CD4-positive, alpha-beta T cell treated with Interferon gamma for 1 hour (primary cell): ENCODE measurements at regions not wholly inside any gene's neighbourhood (a gene's known extent, or its start where the extent isn't known, plus 50 kb on each side); places are given as distances from the start of the nearest gene placed in this dataset.
"Not testable (repeated sequence)": the region's sequence is repeated elsewhere in the genome, so short reads cannot be mapped to it uniquely, and the experiment has no call there.

Experiments used
- DNase-seq: peaks from one replicate; pipeline ENCODE4 v3.0.0-alpha.2; 2020

DNA sequence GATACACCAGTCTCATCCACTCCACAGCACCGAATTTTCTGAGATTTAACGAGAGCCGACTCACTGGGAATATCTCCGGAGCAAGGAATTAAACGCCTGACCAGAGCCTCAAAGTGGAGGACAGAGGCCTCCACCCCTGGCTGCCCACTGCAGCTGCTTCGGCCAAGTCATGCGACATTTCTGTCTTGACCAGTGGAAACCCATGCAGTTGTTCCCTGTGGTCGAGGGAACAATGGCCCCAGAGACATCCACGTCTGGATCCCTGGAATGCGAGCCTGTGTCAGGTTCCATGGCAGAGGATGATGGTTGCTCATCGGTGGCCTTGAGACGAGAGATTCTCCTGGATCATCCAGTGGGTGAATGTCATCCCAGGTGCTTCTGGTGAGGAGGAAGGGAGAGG lies 65.7 kb upstream of the INSIG1 start:
- DNase-seq, result no peak

DNA sequence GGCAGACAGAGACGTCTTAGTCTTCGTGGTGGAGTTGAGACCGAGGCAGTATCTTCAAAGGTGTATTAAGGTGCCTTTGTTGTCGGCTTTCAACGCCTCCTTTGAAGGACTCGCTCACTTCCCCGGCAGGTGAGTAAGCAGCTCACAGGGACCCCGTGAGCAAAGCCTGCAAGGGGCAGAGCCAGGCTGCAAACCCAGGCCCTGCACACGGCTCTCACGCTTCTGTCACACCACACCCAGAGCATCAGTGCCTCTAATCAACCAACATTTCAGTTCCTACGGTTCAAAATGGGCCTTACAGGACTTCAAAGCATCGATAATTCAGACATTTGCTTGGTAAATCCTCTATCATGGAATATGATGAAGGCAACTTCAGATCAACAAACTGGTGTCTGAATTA lies 64.8 kb upstream of the INSIG1 start:
- DNase-seq, result no peak

DNA sequence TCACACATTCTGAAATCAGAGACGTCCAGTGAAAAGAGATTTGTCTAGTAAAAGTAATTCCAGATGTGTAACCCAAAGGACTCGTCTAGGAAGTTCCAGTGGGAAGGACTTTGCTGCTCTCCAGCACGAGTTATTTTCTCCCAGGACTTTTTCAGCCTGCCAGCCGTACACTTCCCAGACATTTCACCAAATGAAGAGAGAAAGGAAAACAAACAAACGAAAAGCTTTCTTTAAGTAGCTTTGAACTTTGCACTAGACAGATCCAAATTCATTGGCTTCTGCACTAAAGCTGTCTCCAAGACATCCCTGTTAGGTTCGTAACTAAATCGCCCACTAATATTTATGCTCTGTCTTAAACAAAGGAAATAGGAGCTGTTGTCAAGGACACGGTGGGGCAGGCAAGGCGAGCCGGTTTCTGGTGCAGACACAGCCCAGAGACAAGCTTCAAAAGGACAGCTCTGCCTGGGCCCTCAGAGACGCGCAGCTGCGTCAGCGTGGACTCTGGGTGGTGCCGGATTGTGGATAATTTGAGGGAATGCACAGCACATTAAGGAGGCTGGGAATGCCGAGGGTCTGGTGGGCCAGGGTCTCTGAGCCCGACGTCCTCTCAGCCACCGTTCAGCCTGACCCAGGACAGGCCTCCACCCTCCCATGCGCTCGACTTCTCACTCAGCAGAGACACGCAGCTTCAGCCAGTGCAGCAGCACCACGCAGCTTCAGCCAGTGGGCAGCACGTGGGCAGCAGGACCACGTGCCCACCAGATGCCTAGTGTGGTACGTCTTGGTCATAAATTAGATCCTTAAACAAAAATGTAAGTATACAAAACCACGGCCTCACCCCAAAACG lies 64.1 kb upstream of the INSIG1 start:
- no peak for DNase-seq

DNA sequence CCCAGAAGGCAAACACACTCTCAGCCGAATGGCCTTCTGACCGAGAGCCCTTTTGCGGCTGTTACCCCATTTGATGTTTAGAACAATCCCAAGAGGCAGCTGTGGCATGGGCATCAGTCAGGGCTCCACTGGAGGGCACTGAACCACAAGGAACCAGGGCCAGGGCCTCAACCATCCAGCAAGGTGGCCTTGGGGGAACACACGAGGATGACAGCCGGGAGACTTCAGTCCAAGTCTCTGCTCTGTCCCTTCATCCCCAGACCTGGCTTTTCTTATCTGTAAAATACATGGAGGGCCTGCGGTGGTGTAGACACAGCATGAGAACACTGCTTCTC lies 63.6 kb upstream of the INSIG1 start:
- no peak for DNase-seq

DNA sequence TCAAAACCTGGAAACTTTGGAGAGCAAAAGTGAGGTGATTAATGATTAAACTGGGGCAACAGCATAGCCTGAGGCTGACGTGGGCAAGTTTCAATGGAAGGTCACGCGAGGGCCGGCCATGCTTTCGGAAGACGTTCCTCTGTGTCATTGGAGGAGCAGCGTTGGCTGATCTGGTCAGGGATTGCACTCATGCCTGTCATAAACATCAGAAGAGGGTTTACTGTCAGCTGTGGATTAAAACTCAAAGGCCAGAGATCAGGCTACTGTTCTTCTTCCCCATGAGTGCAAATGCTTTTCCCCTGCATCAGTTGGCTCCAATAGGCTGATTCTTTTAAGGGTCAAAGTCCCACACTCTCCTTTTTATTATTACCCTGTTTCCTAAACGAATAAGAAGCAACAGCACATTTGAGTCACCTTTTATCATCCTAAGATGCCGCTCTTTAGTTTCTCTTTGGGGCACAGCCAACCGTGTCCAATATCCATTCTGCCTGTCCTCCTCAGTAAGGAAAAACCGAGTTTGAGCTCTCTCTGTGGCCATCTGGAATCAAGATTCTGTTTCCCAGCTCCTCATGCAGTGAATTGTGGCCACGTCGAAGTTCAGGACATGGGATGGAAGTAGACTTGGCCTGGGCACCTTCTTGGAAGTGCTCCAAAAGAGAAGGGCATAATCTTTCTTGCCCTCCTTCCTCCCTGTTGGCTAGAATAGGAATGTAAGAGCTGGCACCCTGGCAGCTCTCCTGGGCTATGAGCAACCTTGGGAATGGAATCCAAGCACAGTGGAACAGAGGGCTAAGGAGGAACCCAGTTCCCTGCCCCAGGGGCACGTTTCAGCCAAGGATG lies 62.5 kb upstream of the INSIG1 start:
- no peak for DNase-seq

DNA sequence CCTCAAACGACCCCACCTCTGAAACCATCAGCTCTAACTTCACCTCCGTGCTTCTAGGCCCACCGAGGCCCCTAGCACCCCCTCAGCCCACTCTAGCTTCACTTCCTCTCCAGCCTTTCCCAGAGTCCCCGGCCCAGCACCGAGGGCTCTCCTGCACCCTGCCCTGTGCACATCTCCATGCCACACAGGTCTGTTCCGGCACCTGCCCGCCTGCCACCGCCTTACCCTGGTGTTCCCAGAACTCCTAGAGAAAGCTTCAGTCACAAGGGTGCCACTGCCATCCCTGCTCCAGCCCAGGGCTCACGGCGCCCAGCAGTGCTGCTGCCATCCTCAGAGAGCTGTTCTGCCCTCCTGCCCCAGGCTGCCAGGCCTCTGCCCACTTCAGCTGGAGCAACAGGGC lies 61.3 kb upstream of the INSIG1 start:
- DNase-seq, result no peak

DNA sequence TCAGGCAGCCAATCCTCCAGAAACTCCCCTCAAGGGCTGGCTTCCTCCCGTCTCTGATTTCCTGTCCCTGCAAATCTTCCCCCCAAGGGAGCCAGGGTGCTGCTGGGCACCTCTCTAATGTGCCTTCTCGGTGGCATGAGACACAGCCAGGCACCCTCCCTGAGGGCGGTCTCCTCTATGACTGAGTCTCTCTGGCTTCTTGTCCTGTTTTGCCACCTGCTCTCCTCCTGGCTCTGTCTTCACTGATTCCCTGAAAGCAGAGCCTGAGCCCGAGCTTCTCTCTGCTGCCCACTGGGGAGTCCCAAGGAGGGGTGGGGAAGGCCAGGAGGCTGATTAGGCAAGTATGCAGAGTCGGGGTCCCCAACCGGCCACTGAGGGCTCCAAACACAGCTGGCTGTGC lies 60.4 kb upstream of the INSIG1 start:
- no peak for DNase-seq

DNA sequence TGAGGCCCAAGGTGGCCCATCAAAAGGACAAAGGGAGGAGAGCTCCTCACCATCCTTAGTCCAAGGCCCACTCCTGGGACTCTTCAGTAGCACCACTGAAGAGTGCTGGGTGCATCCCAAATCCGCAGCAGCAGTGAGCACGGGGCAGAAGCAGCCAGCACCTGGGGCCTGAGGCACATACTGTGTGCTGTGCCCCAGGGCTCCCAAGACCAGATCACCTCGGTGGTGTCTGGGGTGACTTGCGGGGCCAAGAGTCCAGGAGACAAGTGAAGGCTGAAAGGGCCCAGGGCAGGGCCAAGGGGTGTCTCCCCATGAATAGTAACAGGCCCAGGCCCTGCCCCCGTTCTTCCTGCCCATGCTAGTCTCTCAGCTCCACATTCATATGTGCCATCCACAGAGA lies 59.9 kb upstream of the INSIG1 start:
- no peak for DNase-seq

DNA sequence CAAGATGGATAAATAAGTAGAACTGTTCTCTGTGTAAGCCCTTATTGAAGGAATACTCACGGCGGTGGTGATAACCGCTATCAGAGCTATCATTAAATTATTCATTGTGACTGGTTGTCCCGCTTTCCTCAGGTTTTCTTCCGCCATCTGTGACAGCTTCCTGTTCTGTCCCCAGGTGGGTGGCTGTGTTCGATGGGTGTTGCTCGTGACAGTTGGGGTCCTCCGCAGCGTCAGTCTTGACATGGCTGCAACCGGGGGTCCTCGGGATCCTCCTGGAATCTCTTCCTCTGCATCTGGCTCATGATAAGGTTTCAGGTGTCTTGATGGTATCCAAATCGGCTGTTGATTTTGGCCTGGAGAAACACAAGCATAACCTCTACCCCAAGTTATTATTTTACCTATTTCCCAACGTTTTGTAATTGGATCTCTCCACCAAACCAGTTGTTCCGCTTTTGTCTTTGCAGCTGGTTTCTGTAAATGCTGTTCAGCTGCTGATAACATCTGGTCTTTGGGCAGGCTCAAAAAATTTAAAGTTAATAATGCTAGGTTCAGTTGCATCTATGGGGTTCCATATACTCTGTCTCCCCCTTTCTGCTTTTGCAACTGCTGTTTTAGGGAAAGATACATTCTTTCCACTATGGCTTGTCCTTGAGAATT lies 58.1 kb upstream of the INSIG1 start:
- not testable (repeated sequence) for DNase-seq

DNA sequence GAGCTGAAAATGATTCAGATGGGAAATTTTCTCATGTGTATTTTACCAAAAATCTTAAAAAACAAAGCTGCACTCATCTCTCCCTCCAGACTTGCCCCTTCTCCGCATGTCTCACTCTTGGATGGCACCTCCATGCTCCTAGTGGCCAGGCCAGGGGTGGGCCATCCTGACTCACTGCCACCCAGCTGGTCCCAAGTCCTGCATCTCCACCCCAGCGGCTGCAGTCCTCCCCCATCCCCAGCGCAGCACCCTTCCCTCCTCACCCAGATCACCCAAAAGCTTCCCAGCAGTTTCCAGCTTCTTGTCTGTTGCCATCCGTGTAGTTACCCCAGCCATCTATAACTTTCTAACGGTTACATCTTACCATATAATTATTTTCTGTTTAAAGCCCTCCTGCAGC lies 53.0 kb upstream of the INSIG1 start:
- no peak for DNase-seq

DNA sequence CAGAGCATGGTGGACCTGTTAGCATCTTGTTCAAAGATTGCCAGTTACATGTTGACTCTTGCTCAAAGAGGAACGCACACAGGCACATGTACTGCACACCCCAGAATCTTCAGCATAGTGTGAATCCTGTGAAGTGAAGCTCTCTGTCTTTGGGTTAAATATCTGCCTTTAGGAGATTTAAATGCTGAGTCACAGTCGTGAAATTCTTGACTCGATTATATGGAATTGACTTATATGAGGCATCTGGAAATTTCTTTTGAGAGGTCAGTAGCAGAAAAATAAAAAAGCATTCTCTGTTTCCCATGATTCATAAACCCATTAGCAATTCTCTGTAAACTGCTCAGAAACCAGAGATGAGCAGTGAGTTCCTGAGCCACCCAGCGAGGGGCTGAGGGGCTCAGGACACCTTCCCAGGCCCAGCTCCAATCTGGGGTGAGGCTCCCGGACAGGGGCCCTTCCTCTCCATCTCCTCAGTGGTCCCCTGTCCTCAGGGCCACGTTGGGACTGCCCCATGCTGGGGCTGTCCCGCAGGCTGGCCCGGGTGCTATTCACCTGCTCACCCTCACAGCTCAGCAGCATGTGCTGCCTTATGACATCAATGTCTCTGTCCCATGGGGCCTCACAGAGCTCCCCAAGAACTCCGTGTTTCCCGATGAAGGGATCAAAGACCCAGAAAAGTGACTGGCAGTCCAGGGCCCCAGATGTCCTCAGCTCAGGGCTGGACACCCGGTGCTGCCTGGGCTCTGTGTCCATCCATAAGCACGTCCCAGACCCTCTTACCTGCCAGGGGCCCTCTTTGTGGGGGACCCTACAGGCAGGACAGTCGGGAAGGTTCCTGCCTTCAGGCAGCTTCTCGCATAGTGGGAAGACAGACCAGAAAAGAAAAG lies 50.0 kb upstream of the INSIG1 start:
- DNase-seq, result no peak
